Nephron (organoid): ENCODE measurements at regions not wholly inside any gene's neighbourhood (a gene's known extent, or its start where the extent isn't known, plus 50 kb on each side); places are given as distances from the start of the nearest gene placed in this dataset.

Experiments
- H3K27ac Mint-ChIP-seq, 3 experiments: 2 replicates each; pipeline ENCODE4 v1.8.0; 2020; ENCODE audit warnings: mixed read lengths in 3 of 3, mild to moderate bottlenecking in 2 of 3, moderate library complexity in 1 of 3
- H3K27me3 Mint-ChIP-seq: 2 replicates; pipeline ENCODE4 v1.8.0; 2021; ENCODE audit warnings: low read depth, mild to moderate bottlenecking, moderate library complexity, mixed read lengths
- H3K36me3 Mint-ChIP-seq: 2 replicates; pipeline ENCODE4 v1.8.0; 2020; ENCODE audit warnings: low read depth, mixed read lengths
- H3K4me1 Mint-ChIP-seq: 2 replicates; pipeline ENCODE4 v1.8.0; 2020; ENCODE audit warnings: mixed read lengths
- H3K4me3 Mint-ChIP-seq, 3 experiments: 2 replicates each; pipeline ENCODE4 v1.8.0; 2020; ENCODE audit warnings: mild to moderate bottlenecking in 3 of 3, mixed read lengths in 3 of 3, moderate library complexity in 2 of 3
- H3K9me3 Mint-ChIP-seq: 2 replicates; pipeline ENCODE4 v1.8.0; 2020; ENCODE audit warnings: mixed read lengths
- TF ChIP-seq, protein P1 (sequence below), 3 experiments: fragments of 200-600 bp; sonication (generic); IDR thresholded peaks; one replicate each; pipeline ENCODE4 v1.5.0; 2021; ENCODE audit warnings: antibody characterized with exemption in 3 of 3; ENCODE audit not compliant: unreplicated experiment in 3 of 3

DNA sequence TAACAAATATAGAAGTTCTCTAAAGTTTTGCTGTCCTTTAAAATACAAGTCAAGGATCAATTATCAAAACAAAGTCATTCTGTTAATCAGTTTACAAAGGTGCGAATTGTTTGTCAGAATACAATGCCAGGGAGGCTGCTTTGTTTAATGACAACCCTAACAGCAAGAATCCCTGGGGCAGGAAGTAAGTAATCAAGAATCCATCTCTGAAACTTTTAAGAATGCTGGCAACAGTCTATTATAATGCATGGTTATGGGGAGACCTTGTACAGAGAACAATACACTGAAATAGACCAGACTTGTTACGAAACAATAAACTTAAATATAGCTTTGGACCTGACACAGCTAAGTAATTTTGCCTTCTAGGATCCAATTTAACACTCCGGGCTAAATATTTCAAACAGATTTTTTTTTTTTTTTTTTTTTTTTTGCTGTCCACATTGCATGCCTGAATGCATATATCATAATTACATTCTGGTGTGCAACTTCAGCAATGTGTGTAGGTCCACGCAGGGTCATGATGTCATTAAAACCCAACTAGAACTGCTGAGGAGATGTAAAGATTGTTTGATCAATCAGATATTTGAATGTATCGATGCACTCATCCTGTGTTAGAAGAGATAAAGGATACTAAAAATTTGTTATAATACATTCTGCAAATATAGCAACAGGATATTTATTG lies 421.3 kb downstream of the CETN3 start:
- Mint-ChIP-seq H3K9me3 (no peaks in the 10 kb centered on the region), H3K4me3 (no peak overlapping the region), H3K27ac (peak overlapping the region in 1 of 3 experiments; percentile 19), H3K36me3 (no peaks in the 10 kb centered on the region), H3K27me3 (no peaks in the 10 kb centered on the region), H3K4me1 (peaks cover 9% of the 10 kb centered on the region)
- TF ChIP-seq, protein P1, sequence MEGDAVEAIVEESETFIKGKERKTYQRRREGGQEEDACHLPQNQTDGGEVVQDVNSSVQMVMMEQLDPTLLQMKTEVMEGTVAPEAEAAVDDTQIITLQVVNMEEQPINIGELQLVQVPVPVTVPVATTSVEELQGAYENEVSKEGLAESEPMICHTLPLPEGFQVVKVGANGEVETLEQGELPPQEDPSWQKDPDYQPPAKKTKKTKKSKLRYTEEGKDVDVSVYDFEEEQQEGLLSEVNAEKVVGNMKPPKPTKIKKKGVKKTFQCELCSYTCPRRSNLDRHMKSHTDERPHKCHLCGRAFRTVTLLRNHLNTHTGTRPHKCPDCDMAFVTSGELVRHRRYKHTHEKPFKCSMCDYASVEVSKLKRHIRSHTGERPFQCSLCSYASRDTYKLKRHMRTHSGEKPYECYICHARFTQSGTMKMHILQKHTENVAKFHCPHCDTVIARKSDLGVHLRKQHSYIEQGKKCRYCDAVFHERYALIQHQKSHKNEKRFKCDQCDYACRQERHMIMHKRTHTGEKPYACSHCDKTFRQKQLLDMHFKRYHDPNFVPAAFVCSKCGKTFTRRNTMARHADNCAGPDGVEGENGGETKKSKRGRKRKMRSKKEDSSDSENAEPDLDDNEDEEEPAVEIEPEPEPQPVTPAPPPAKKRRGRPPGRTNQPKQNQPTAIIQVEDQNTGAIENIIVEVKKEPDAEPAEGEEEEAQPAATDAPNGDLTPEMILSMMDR (IDR thresholded peaks at IDR 0.05; ENCODE audit: unreplicated experiment in 3 of 3): no peak

DNA sequence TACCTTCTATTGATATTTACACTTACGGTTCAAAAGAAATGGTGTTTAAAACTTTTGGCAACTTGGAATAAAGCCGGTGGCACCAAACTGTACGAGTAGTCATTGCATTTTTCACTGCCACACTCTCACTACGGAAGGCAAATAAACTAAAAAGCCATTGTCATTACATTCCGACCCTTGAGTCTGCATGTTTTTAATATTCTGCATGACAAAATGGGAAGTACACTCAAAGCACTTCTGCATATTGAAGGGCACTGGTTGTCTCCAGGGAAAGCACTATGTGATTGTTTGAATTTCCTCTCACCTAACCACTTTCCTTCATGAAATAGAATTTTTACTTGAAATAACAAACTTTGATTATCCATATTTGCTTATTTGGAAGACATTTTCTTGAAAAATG lies 426.3 kb downstream of the CETN3 start:
- TF ChIP-seq, protein P1 (IDR thresholded peaks at IDR 0.05; ENCODE audit: unreplicated experiment in 3 of 3): no peak
- no peak overlapping the region for H3K27ac Mint-ChIP-seq
- no peaks in the 10 kb centered on the region for H3K9me3 Mint-ChIP-seq
- no peak overlapping the region for H3K4me3 Mint-ChIP-seq
- no peaks in the 10 kb centered on the region for H3K27me3 Mint-ChIP-seq
- peaks cover 2% of the 10 kb centered on the region for H3K4me1 Mint-ChIP-seq
- H3K36me3 Mint-ChIP-seq: no peaks in the 10 kb centered on the region

DNA sequence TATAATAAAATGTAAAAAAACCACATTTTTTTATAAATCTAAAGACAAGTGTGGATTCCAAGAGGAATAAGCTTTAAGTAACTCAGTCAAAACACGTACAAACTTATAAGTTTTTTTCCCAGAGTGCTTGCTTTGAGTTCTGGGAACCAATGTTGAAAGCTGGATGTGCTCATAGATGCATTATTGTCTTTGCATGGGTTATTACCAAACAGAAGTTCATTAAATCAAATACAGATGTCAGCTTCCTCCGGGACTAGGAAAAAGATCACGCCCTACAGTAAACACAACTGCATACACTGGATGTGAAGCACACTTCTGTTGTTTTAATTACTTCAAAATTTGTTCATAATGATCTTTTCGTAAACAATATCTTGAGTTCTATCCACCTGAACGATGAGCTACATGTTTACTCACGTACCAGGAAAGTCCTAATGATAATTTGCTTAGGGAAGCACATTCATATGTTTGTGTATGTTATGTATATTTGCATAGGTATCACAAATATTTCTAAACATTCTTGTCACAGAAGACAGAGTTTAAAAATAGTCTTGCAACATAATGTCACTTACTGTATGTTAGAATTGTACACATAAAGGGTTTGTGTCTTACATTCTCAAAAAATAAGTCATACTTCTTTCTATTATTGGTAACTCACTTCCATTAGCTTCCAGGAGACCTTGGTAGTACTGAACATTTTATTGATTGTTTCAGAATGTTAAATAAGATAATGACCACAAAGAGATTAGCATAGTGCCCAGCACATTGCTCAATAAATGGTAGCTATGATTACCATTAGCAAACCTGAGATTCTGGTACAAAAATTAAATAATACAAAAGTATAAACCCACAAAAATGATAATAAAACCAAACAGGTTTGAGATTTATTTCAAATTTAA lies 427.4 kb downstream of the CETN3 start:
- Mint-ChIP-seq H3K4me3 (no peak overlapping the region), H3K4me1 (no peaks in the 10 kb centered on the region), H3K36me3 (no peaks in the 10 kb centered on the region), H3K27me3 (no peaks in the 10 kb centered on the region), H3K27ac (no peak overlapping the region), H3K9me3 (no peaks in the 10 kb centered on the region)
- TF ChIP-seq, protein P1 (IDR thresholded peaks at IDR 0.05; ENCODE audit: unreplicated experiment in 3 of 3): no peak

DNA sequence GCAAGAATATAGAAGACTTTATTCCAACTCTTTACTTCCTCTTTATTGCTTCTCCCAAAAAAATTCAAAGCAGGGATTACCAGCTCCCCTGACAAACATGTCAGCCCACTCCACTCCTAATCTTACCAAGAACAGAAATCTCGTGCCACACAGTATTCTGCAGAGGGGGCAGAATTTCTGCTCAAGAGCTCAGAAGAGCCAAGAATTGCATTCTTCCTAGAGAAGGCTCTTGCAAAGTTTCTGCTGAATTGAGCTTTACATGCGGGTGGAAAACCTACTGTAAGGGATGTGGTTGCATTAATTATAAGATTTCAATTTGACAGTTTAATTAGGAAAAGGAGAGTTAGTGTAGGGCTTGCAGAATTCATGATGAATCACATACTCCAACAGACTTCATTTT lies 428.5 kb downstream of the CETN3 start:
- TF ChIP-seq, protein P1 (IDR thresholded peaks at IDR 0.05; ENCODE audit: unreplicated experiment in 3 of 3): no peak
- Mint-ChIP-seq H3K9me3 (no peaks in the 10 kb centered on the region), H3K27me3 (no peaks in the 10 kb centered on the region), H3K4me1 (no peaks in the 10 kb centered on the region), H3K27ac (peak overlapping the region in 1 of 3 experiments; percentile 50), H3K4me3 (no peak overlapping the region), H3K36me3 (no peaks in the 10 kb centered on the region)

DNA sequence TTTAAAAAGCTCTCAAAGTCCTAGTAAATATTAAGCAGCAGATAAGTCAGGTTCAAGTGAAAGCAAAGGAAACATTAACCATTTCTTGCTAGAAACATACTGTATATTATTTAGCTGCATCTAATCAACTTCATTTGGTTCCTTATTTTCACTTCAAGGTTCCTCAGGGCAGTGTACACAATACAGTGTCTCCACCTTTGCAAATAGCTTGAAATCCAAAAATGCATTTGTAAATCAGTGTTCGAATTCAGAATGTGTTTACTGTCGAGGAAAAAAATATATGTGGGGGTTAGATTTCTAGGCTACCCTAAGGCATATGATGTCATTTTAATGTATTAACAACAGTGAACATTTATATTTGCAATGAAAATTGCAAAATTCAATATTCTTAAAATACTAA lies 436.0 kb downstream of the CETN3 start:
- H3K4me1 Mint-ChIP-seq: peaks cover 9% of the 10 kb centered on the region
- no peaks in the 10 kb centered on the region for H3K9me3 Mint-ChIP-seq
- TF ChIP-seq, protein P1 (IDR thresholded peaks at IDR 0.05; ENCODE audit: unreplicated experiment in 3 of 3): no peak
- no peak overlapping the region for H3K27ac Mint-ChIP-seq
- H3K27me3 Mint-ChIP-seq: no peaks in the 10 kb centered on the region
- H3K36me3 Mint-ChIP-seq: no peaks in the 10 kb centered on the region
- H3K4me3 Mint-ChIP-seq: no peak overlapping the region
